Liver (tissue), 8 donors: ENCODE measurements at regions not wholly inside any gene's neighbourhood (a gene's known extent, or its start where the extent isn't known, plus 50 kb on each side); places are given as distances from the start of the nearest gene placed in this dataset.
A peak's percentile ranks its signal among the peaks of the same experiment; 100 is the strongest.

Source experiments
- DNase-seq: peaks from one replicate; pipeline ENCODE4 v3.0.0-alpha.2; 2017; ENCODE audit warnings: low spot score
- H3K27ac ChIP-seq, 2 donors: one replicate each; pipeline ENCODE4 v1.7.0; 2013; ENCODE audit warnings: inconsistent platforms in 2 of 2, low read length in 2 of 2, control low read depth in 1 of 2, low read depth in 1 of 2, mild to moderate bottlenecking in 1 of 2
- H3K27me3 ChIP-seq, 4 donors: one replicate each; pipeline versions ENCODE4 v1.6.1 to v1.7.0; 2013; ENCODE audit warnings: low read length in 3 of 4, inconsistent platforms in 1 of 4, mild to moderate bottlenecking in 1 of 4, moderate library complexity in 1 of 4; ENCODE audit not compliant: control insufficient read depth in 4 of 4, insufficient read depth in 4 of 4
- H3K36me3 ChIP-seq, 4 donors: one replicate each; pipeline versions ENCODE4 v1.6.1 to v1.7.0; 2013; ENCODE audit warnings: low read length in 3 of 4, mild to moderate bottlenecking in 3 of 4, low read depth in 1 of 4, moderate library complexity in 1 of 4; ENCODE audit not compliant: control insufficient read depth in 4 of 4, insufficient read depth in 3 of 4
- H3K4me1 ChIP-seq, 4 donors: one replicate each; pipeline versions ENCODE4 v1.6.1 to v1.7.0; 2013; ENCODE audit warnings: low read length in 3 of 4, mild to moderate bottlenecking in 3 of 4, moderate library complexity in 1 of 4; ENCODE audit not compliant: control insufficient read depth in 4 of 4, insufficient read depth in 4 of 4
- H3K4me3 ChIP-seq, 3 donors: one replicate each; pipeline versions ENCODE4 v1.6.1 to v1.7.0; 2013; ENCODE audit warnings: low read length in 3 of 3, control low read depth in 1 of 3, low read depth in 1 of 3, mild to moderate bottlenecking in 1 of 3
- H3K9ac ChIP-seq, 2 donors: one replicate each; pipeline ENCODE4 v1.7.0; 2013; ENCODE audit warnings: low read length in 2 of 2, mild to moderate bottlenecking in 2 of 2, moderate library complexity in 2 of 2, control low read depth in 1 of 2, low read depth in 1 of 2
- H3K9me3 ChIP-seq, 4 donors: one replicate each; pipeline versions ENCODE4 v1.6.1 to v1.7.0; 2013; ENCODE audit warnings: low read length in 3 of 4; ENCODE audit not compliant: control insufficient read depth in 4 of 4
- EGR1 ChIP-seq, 2 donors: IDR thresholded peaks; 2 replicates each; pipeline ENCODE4 v1.6.1; 2016 to 2018; ENCODE audit warnings: antibody characterized with exemption in 2 of 2, low read depth in 2 of 2
- FOXA1 ChIP-seq: IDR thresholded peaks from 2 replicates; pipeline ENCODE4 v1.6.1; 2016; ENCODE audit warnings: antibody characterized with exemption
- FOXA2 ChIP-seq: IDR thresholded peaks from 2 replicates; pipeline ENCODE4 v1.6.1; 2016; ENCODE audit warnings: antibody characterized with exemption
- GABPA ChIP-seq, 2 donors: IDR thresholded peaks in 1 of 2; conservative IDR thresholded peaks in 1 of 2; 2 replicates each; pipeline ENCODE4 v1.6.1; 2016; ENCODE audit warnings: antibody characterized with exemption in 2 of 2, mild to moderate bottlenecking in 1 of 2, moderate library complexity in 1 of 2
- HNF4A ChIP-seq, 2 donors: conservative IDR thresholded peaks; 2 replicates each; pipeline ENCODE4 v1.6.1; 2016; ENCODE audit warnings: antibody characterized with exemption in 2 of 2, mild to moderate bottlenecking in 2 of 2
- HNF4G ChIP-seq: IDR thresholded peaks from 2 replicates; pipeline ENCODE4 v1.6.1; 2016; ENCODE audit warnings: antibody characterized with exemption
- JUND ChIP-seq, 2 donors: IDR thresholded peaks; 2 replicates each; pipeline ENCODE4 v1.6.1; 2016; ENCODE audit warnings: antibody characterized with exemption in 2 of 2
- NR2F2 ChIP-seq: IDR thresholded peaks from 2 replicates; pipeline ENCODE4 v1.6.1; 2016; ENCODE audit warnings: antibody characterized with exemption
- RAD21 ChIP-seq, 2 donors: IDR thresholded peaks; 2 replicates each; pipeline ENCODE4 v1.6.1; 2016; ENCODE audit warnings: antibody characterized with exemption in 2 of 2, mild to moderate bottlenecking in 2 of 2
- RXRA ChIP-seq, 2 donors: IDR thresholded peaks; 2 replicates each; pipeline ENCODE4 v1.6.1; 2017 to 2018; ENCODE audit warnings: antibody characterized with exemption in 2 of 2, mild to moderate bottlenecking in 1 of 2
- SP1 ChIP-seq: IDR thresholded peaks from 2 replicates; pipeline ENCODE4 v1.6.1; 2018; ENCODE audit warnings: antibody characterized with exemption, mild to moderate bottlenecking
- TAF1 ChIP-seq: conservative IDR thresholded peaks from 2 replicates; pipeline ENCODE4 v1.6.1; 2016; ENCODE audit warnings: antibody characterized with exemption, mild to moderate bottlenecking
- YY1 ChIP-seq: IDR thresholded peaks from 2 replicates; pipeline ENCODE4 v1.6.1; 2016; ENCODE audit warnings: antibody characterized with exemption, mild to moderate bottlenecking
- WGBS: extraction: QIAGEN DNeasy Blood & Tissue Kit; methylation state at CpG from one replicate; pipeline ENCODE4 v1.1.7; 2013; 5-methylcytosine and 5-hydroxymethylcytosine counted together
- TF ChIP-seq, protein P1 (sequence below): IDR thresholded peaks from 2 replicates; pipeline ENCODE4 v1.6.1; 2016; ENCODE audit warnings: antibody characterized with exemption
- TF ChIP-seq, protein P2 (sequence below): IDR thresholded peaks from 2 replicates; pipeline ENCODE4 v1.6.1; 2016; ENCODE audit warnings: antibody characterized with exemption, mild to moderate bottlenecking
- TF ChIP-seq, protein P3 (sequence below): fragments of 150-350 bp; IDR thresholded peaks from 2 replicates; pipeline ENCODE4 v1.5.1; 2017; ENCODE audit warnings: improper control_type of control experiment, low read depth, low read length; ENCODE audit not compliant: missing input control
- TF ChIP-seq, protein P4 (sequence below): IDR thresholded peaks from 2 replicates; pipeline ENCODE4 v1.6.1; 2016; ENCODE audit warnings: antibody characterized with exemption
- TF ChIP-seq, protein P5 (sequence below): IDR thresholded peaks from 2 replicates; pipeline ENCODE4 v1.6.1; 2016; ENCODE audit warnings: antibody characterized with exemption
- donor health status: healthy.
- donor health status: healthy.
- donor health status: healthy.
- donor health status: healthy.
- donor health status: healthy.

DNA sequence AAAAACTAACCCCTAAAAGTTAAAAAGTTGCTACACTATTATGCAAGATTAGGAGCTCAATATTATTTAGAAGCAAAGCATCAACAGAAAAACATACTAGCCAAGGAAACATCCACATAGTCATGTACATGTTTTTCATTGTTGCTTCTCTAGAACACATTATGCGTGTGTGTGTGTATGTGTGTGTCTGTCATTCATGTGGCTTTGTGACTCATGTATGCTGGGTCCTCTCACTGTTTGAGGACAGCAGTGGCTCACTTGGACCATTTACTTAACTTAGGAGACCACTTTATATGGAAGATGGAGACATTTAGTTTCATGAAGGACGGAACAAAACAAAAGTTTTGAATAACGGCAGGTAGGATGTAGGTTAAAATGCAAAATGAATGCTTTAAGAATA lies 219.4 kb upstream of the THBS1 start:
- Histone ChIP-seq H3K4me3 (no peak overlapping the region), H3K4me1 (peaks cover 9 to 60% (median 36%) of the 10 kb centered on the region in 4 donors), H3K36me3 (no peaks in the 10 kb centered on the region), H3K9me3 (no peaks in the 10 kb centered on the region), H3K9ac (no peak overlapping the region), H3K27me3 (no peaks in the 10 kb centered on the region), H3K27ac (peak overlapping the region in 1 of 2 donors; percentile 77)
- 97% methylated on average over 3 of the region's 3 CpGs for WGBS
- TF ChIP-seq, protein P1, sequence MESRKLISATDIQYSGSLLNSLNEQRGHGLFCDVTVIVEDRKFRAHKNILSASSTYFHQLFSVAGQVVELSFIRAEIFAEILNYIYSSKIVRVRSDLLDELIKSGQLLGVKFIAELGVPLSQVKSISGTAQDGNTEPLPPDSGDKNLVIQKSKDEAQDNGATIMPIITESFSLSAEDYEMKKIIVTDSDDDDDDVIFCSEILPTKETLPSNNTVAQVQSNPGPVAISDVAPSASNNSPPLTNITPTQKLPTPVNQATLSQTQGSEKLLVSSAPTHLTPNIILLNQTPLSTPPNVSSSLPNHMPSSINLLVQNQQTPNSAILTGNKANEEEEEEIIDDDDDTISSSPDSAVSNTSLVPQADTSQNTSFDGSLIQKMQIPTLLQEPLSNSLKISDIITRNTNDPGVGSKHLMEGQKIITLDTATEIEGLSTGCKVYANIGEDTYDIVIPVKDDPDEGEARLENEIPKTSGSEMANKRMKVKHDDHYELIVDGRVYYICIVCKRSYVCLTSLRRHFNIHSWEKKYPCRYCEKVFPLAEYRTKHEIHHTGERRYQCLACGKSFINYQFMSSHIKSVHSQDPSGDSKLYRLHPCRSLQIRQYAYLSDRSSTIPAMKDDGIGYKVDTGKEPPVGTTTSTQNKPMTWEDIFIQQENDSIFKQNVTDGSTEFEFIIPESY = no peak
- TF ChIP-seq HNF4G = no peak
- no peak for DNase-seq

DNA sequence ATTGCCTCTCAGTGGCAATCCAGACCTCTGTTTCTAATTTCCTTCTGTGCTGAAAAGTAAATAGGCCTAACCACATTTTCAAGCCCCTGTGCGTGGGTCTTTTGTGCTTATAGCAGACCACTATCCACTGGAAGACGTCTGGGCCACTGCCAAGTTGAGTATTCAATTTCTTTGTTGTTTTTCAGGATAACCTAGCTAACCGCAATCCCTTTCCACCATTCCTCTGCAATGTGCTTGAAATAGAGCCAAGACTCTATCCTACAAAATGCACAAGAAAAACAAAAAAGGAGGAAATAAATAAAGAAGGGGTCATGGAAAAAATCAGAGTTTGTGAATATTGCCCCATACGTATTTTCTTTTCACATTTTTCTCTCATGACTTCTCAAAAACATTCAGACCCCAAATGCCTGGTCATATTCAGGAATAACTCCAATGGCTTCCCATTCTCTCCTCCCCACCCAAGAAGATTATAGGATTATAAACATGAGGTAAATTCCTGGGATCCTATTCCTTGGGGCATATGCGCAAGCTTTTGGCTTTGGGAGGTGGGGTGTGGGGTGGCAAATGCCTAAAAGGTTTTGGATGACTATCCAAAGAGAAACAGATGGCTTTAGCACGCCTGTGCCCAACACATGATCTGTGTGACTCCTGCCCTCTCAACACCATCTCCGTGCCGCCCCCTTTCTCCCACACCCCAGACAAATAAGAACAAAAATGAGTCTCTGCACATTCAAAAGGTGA lies 217.9 kb upstream of the THBS1 start:
- 87% methylated on average over 8 of the region's 8 CpGs for WGBS
- H3K9me3 ChIP-seq = no peaks in the 10 kb centered on the region
- H3K36me3 ChIP-seq = no peaks in the 10 kb centered on the region
- peak overlapping the region; percentile 77 to 86 for H3K27ac ChIP-seq
- no peak for TF ChIP-seq NR2F2
- no peak for TF ChIP-seq TAF1
- no peak for TF ChIP-seq GABPA (IDR thresholded peaks at IDR 0.05 in 1 of 2, conservative IDR thresholded peaks at IDR 0.05 in 1 of 2)
- TF ChIP-seq JUND (IDR thresholded peaks at IDR 0.05) = no peak
- no peak for TF ChIP-seq FOXA1
- no peak for TF ChIP-seq RXRA (IDR thresholded peaks at IDR 0.05)
- no peak for TF ChIP-seq HNF4G
- TF ChIP-seq RAD21 (IDR thresholded peaks at IDR 0.05) = no peak
- TF ChIP-seq, protein P2, sequence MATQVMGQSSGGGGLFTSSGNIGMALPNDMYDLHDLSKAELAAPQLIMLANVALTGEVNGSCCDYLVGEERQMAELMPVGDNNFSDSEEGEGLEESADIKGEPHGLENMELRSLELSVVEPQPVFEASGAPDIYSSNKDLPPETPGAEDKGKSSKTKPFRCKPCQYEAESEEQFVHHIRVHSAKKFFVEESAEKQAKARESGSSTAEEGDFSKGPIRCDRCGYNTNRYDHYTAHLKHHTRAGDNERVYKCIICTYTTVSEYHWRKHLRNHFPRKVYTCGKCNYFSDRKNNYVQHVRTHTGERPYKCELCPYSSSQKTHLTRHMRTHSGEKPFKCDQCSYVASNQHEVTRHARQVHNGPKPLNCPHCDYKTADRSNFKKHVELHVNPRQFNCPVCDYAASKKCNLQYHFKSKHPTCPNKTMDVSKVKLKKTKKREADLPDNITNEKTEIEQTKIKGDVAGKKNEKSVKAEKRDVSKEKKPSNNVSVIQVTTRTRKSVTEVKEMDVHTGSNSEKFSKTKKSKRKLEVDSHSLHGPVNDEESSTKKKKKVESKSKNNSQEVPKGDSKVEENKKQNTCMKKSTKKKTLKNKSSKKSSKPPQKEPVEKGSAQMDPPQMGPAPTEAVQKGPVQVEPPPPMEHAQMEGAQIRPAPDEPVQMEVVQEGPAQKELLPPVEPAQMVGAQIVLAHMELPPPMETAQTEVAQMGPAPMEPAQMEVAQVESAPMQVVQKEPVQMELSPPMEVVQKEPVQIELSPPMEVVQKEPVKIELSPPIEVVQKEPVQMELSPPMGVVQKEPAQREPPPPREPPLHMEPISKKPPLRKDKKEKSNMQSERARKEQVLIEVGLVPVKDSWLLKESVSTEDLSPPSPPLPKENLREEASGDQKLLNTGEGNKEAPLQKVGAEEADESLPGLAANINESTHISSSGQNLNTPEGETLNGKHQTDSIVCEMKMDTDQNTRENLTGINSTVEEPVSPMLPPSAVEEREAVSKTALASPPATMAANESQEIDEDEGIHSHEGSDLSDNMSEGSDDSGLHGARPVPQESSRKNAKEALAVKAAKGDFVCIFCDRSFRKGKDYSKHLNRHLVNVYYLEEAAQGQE = no peak
- TF ChIP-seq YY1 = no peak
- TF ChIP-seq, protein P3, sequence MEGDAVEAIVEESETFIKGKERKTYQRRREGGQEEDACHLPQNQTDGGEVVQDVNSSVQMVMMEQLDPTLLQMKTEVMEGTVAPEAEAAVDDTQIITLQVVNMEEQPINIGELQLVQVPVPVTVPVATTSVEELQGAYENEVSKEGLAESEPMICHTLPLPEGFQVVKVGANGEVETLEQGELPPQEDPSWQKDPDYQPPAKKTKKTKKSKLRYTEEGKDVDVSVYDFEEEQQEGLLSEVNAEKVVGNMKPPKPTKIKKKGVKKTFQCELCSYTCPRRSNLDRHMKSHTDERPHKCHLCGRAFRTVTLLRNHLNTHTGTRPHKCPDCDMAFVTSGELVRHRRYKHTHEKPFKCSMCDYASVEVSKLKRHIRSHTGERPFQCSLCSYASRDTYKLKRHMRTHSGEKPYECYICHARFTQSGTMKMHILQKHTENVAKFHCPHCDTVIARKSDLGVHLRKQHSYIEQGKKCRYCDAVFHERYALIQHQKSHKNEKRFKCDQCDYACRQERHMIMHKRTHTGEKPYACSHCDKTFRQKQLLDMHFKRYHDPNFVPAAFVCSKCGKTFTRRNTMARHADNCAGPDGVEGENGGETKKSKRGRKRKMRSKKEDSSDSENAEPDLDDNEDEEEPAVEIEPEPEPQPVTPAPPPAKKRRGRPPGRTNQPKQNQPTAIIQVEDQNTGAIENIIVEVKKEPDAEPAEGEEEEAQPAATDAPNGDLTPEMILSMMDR = no peak
- no peak for TF ChIP-seq HNF4A (conservative IDR thresholded peaks at IDR 0.05)
- no peak for TF ChIP-seq SP1
- no peak for TF ChIP-seq EGR1 (IDR thresholded peaks at IDR 0.05; ENCODE audit: low read depth in 2 of 2)
- TF ChIP-seq, protein P4, sequence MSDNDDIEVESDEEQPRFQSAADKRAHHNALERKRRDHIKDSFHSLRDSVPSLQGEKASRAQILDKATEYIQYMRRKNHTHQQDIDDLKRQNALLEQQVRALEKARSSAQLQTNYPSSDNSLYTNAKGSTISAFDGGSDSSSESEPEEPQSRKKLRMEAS = no peak
- TF ChIP-seq, protein P5, sequence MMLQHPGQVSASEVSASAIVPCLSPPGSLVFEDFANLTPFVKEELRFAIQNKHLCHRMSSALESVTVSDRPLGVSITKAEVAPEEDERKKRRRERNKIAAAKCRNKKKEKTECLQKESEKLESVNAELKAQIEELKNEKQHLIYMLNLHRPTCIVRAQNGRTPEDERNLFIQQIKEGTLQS = no peak
- no peak for TF ChIP-seq FOXA2
- TF ChIP-seq, protein P1 = no peak
- peaks cover 9 to 60% (median 36%) of the 10 kb centered on the region in 4 donors for H3K4me1 ChIP-seq
- no peak overlapping the region for H3K9ac ChIP-seq
- H3K27me3 ChIP-seq = no peaks in the 10 kb centered on the region
- no peak for DNase-seq
- H3K4me3 ChIP-seq = no peak overlapping the region
